Omental fat pad (tissue), 3 donors: ENCODE measurements at regions not wholly inside any gene's neighbourhood (a gene's known extent, or its start where the extent isn't known, plus 50 kb on each side); places are given as distances from the start of the nearest gene placed in this dataset.

Experiments used
- ATAC-seq: fragments of 150-250 bp; one replicate; pipeline ENCODE4 v1.9.1; 2016; ENCODE audit warnings: mild to moderate bottlenecking, moderate library complexity; ENCODE audit not compliant: low FRiP score
- DNase-seq: peaks from one replicate; pipeline ENCODE4 v3.0.0-alpha.2; 2019; ENCODE audit warnings: low spot score
- CTCF ChIP-seq, 3 donors: fragments of 450-650 bp; IDR thresholded peaks; one replicate each; pipeline ENCODE4 v1.5.1; 2016 to 2017; ENCODE audit warnings: antibody characterized with exemption in 3 of 3, mild to moderate bottlenecking in 3 of 3, moderate library complexity in 2 of 3

DNA sequence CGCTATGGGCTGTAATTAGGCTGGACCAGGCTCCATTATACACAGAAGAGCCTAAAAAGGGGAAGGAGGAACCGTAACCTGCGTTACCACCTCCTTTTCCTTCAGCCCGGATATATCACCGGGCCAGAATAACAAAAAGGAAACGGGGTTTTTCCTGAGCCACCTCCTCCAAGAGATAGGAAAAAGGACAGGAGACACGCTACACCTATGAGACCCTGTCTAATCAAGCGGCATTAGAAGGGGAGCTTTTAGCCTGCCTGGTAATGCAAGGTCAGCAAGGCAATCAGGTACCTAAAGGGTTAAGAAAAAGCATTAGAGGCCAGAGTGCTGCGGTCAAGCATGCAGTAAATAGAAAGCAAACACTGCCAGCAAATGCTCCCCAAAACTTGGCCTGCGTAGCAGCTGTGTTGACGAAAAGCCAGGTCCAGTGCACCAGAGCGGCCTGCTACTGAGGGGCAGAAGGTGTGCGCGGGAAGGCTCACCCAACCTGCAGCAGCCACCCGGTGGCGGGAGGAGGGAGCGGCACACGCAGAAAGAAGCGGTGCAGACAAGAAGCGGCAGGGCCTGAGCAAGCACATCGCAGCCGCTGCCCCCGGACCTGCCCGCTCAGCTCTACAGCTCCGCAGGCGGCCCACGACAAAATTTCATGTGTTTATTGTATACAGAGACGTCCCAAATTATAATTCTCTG lies 1466.1 kb downstream of the UQCRFS1 start:
- no peak for TF ChIP-seq CTCF (IDR thresholded peaks at IDR 0.05)

DNA sequence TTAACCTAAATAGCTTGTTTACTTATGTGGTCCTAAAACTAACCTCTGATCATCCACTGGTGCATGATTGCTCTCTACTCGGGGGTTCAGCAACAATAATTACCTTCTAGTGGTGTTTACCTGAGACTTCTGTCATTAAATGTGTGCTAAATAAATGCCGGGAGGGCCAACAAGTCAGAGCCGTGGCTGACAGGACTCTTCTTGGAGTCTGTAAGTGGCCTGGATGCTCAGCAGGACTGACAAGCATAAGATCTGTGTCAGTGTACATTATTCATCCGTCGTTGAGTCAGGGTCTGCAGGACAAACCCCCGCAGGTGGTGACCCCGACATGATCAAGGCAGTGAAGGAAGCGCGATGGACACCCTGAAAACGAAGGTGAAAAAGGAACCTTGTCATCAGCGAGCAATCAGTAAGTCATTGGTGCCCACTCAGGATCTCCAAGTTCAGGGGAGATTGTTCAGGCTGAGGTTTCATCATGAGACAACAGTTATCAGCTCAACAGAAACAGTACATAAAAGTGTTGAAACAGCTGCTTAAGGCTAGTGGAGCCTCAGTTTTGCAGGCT lies 1466.9 kb downstream of the UQCRFS1 start:
- TF ChIP-seq CTCF (IDR thresholded peaks at IDR 0.05), result no peak
- ATAC-seq (no peak), DNase-seq (no peak)

More for the DNA sequence above, 1466.1 kb downstream of the UQCRFS1 start:
- DNase-seq (no peak), ATAC-seq (no peak)

DNA sequence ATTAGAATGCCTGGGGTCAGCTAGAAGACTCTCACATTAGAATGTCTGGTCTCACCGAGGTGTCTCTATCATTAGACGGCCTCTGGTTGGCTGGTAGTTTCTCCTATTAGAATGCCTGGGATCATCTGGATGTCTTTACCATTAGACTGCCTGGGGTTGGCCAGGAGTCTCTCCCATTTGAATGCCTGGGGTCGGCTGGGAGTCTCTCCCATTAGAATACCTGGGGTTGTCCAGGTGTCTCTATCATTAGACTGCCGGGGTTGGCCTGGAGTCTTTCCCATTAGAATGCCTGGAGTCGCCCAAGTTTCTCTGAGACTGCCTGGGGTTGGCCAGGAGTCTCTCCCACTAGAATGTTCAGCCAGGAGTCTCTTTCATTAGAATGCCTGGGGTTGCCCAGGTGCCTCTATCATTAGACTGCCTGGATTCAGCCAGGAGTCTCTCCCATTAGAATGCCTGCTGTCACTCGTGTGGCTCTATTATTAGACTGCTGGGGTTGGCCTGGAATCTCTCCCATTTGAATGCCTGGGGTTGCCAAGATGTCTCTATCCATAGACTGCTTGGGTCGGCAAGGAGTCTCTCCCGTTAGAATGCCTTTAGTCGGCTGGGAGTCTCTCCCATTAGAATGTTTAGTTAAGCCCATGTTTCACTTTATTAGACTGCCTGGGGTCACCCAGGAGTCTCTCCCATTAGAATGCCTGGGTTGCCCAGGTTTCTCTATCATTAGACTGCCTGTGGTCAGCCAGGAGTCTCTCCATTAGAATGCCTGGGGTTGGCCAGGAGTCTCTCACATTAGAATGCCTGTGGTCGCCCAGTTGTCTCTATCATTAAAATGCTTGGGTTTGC lies 1467.8 kb downstream of the UQCRFS1 start:
- no peak for DNase-seq
- TF ChIP-seq CTCF (IDR thresholded peaks at IDR 0.05), result no peak
- no peak for ATAC-seq

- TF ChIP-seq CTCF (IDR thresholded peaks at IDR 0.05), result no peak
- ATAC-seq, result no peak
- DNase-seq, result no peak
Observed at GRCh38 chr19:27742041-27742440, 1470.9 kb downstream of the UQCRFS1 start.

DNA sequence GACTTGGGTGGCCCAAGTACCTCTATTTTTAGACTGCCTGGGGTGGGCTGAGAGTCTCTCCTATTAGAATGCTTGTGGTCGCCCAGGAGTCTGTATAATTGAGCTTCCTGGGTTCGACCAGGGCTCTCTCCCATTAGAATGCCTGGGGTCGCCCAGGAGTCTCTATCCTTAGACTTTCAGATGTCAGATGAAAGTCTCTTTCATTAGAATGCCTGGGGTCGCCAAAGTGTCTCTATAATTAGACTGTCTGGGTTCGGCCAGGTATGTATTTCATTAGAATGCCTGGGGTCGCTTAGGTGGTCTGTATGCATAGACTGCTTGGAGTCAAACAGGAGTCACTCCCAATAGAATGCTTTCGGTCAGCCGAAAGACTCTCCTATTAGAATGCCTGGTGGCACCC lies 1471.7 kb downstream of the UQCRFS1 start:
- no peak for DNase-seq
- TF ChIP-seq CTCF (IDR thresholded peaks at IDR 0.05), result no peak
- ATAC-seq, result no peak

DNA sequence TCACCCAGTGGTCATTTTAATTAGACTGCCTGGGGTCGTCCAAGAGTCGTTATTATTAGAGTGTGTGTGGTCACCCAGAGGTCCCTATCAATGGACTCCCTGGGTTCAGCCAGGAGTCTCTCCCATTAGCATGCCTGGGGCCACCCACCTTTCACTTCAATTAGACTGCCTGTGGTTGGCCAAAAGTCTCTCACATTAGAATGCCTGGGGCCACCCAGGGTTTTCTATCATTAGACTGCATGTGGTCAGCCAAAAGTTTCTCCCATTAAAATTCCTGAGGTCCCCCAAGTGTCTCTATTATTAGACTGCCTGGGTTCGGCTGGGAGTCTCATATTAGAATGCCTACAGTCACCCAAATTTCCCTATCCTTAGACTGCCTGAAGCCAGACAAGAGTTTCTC lies 1472.6 kb downstream of the UQCRFS1 start:
- ATAC-seq, result no peak
- no peak for DNase-seq
- TF ChIP-seq CTCF (IDR thresholded peaks at IDR 0.05), result no peak
